Renal cortical epithelial cell (primary cell): ENCODE measurements at regions not wholly inside any gene's neighbourhood (a gene's known extent, or its start where the extent isn't known, plus 50 kb on each side); places are given as distances from the start of the nearest gene placed in this dataset.

ENCODE experiments used
- DNase-seq: peaks from one replicate; pipeline ENCODE4 v3.0.0-alpha.2; 2011; ENCODE audit warnings: low read depth

DNA sequence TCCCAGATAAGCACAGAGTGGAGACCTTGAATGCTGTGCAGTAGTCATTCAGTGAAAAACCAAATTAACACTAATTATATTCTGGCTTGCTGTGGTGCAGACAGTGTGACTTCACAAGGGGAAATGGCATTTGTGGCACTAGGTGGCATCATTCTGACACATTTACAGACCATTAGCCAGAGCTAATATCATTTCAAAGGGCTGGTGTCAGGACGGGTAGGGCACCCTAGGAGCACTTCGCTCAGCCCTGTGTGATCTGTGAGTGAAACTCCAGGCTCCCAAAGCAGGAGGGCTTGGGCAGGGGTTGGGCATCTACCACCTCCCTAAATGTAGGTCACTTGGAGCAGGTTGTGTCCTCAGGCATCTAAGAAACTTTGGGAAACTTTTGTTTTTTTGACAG, 555.8 kb downstream of the PKHD1 start:
- no peak for DNase-seq

GRCh38 chr6:51533962-51534361, 553.5 kb downstream of the PKHD1 start:
- no peak for DNase-seq

GRCh38 chr6:51535327-51535726, 552.1 kb downstream of the PKHD1 start:
- no peak for DNase-seq

DNA sequence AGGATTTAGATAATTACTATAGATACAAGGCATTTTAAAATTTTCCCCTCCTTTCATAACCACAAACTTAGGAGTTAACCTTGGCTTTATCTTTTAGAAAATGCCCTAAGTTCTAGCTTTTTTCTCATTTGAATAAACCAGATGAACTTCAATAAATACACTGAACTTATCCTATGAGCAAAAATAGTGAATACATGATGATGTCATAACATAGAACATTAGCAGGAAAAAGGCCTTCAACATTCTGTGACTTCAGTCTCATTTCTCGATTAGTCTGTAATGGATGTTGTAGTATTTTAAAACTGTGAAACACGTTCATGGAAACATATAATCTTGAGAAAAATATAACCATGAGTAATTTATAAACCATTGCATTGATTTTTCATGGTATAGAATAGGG, 550.7 kb downstream of the PKHD1 start:
- DNase-seq = no peak

DNA sequence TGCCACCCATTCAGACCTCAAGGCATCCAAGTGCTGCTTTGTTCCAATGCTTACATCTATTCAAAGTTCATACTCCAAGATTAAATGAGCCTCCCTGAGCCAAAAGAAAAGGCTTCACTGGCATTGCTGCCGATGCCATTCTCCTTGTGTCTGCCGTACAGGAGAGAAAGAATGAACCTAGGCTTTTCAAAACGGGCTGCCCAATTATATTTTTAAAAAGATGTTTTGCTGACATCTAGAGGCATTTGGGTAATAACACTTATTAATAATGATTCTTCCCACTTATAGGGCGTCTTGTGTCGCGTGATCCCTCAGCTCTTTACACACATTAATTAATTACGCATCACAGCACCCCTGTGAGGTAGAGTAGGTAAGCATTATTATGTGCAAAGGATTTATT, 545.6 kb downstream of the PKHD1 start:
- peak; percentile 31 for DNase-seq

GRCh38 chr6:51542475-51542874, 544.9 kb downstream of the PKHD1 start:
- no peak for DNase-seq

DNA sequence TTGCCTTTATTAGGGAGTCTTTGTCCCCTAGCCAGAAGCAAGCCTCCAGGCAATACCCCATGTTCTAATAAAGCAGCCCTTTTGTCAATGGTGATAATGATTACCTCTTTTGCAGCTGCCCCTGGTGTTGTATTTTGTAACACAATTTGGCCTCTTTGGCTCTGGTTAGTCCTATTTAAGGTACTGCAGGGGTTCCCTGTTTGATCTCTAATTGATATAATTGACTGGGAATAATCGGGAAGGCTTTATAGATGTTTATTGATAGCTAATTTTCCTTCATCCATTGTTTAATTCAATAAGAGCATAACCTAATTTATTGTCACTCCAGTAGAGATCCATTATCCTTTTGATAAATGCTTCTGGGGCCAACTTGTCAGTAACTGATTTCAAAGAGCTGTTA, 537.2 kb downstream of the PKHD1 start:
- DNase-seq = no peak

DNA sequence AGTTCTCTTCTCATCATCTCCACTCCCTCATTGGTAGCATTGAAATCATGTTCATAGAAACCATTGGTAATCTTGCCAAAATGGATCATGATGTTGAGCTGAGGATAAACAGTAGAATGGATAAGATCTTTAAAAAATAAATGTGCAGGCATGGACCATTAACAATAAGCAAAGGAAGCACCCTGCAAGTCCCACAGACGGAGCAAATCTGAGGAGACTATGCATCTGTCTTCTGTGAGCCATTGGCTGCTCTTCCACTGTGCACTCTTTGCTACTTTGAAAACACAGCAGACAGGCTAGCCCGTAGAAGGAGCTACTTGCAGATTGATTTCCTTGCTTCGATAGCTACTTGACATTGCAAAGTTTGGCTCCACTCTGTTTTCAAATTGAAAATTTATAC, 535.0 kb downstream of the PKHD1 start:
- no peak for DNase-seq

GRCh38 chr6:51553246-51554015, 534.0 kb downstream of the PKHD1 start:
- no peak for DNase-seq

- no peak for DNase-seq
These were observed 533.4 kb downstream of the PKHD1 start for GRCh38 chr6:51554029-51554428.

- peak; percentile 16 for DNase-seq
These were observed 528.4 kb downstream of the PKHD1 start for GRCh38 chr6:51559059-51559458.

- DNase-seq = no peak
These were observed 525.2 kb downstream of the PKHD1 start for GRCh38 chr6:51562198-51562597.
